SHP77 (cell line): ENCODE measurements at regions not wholly inside any gene's neighbourhood (a gene's known extent, or its start where the extent isn't known, plus 50 kb on each side); places are given as distances from the start of the nearest gene placed in this dataset.
A peak's percentile ranks its signal among the peaks of the same experiment; 100 is the strongest.

Experiments
- DNase-seq, 2 experiments: peaks; one replicate each; lab custom pipeline; 2025; lab: John Stamatoyannopoulos, UW

- no peak for DNase-seq
These were observed 81.0 kb downstream of the SEMA4F start for GRCh38 chr2:74735009-74735408.

- no peak for DNase-seq
These were observed 81.5 kb downstream of the SEMA4F start for GRCh38 chr2:74735564-74735963.

- DNase-seq: no peak
These were observed 82.5 kb downstream of the SEMA4F start for GRCh38 chr2:74736589-74736988.

GRCh38 chr2:74738586-74738985 is 84.5 kb downstream of the SEMA4F start:
- DNase-seq: no peak

GRCh38 chr2:74739129-74739528 is 85.1 kb downstream of the SEMA4F start:
- DNase-seq: no peak

GRCh38 chr2:74739733-74740241 is 85.7 kb downstream of the SEMA4F start:
- no peak for DNase-seq

- no peak for DNase-seq
These were observed 86.3 kb downstream of the SEMA4F start for GRCh38 chr2:74740395-74740740.

- peak in 1 of 2 experiments; percentile 28 for DNase-seq
These were observed 86.8 kb downstream of the SEMA4F start for GRCh38 chr2:74740741-74741431.

GRCh38 chr2:74741629-74742028 is 87.6 kb downstream of the SEMA4F start:
- no peak for DNase-seq

GRCh38 chr2:74742471-74742870 is 88.4 kb downstream of the SEMA4F start:
- no peak for DNase-seq

GRCh38 chr2:74743039-74743438 is 89.0 kb downstream of the SEMA4F start:
- DNase-seq: no peak

- no peak for DNase-seq
These were observed 89.7 kb downstream of the SEMA4F start for GRCh38 chr2:74743778-74744177.

- no peak for DNase-seq
These were observed 89.0 kb upstream of the HK2 start for GRCh38 chr2:74744731-74745515.

- DNase-seq: no peak
These were observed 88.2 kb upstream of the HK2 start for GRCh38 chr2:74745766-74746165.

- DNase-seq: no peak
These were observed 87.4 kb upstream of the HK2 start for GRCh38 chr2:74746480-74746879.

GRCh38 chr2:74747411-74748080 is 86.4 kb upstream of the HK2 start:
- no peak for DNase-seq

- DNase-seq: no peak
These were observed 85.3 kb upstream of the HK2 start for GRCh38 chr2:74748665-74749064.

GRCh38 chr2:74749432-74749831 is 84.5 kb upstream of the HK2 start:
- DNase-seq: no peak

GRCh38 chr2:74751981-74752851 is 81.7 kb upstream of the HK2 start:
- DNase-seq: no peak

GRCh38 chr2:74755386-74755785 is 78.5 kb upstream of the HK2 start:
- no peak for DNase-seq

- DNase-seq: no peak
These were observed 77.5 kb upstream of the HK2 start for GRCh38 chr2:74756356-74756890.

- DNase-seq: no peak
These were observed 73.9 kb upstream of the HK2 start for GRCh38 chr2:74759986-74760385.
